NCI-H1694 (cell line): ENCODE measurements at regions not wholly inside any gene's neighbourhood (a gene's known extent, or its start where the extent isn't known, plus 50 kb on each side); places are given as distances from the start of the nearest gene placed in this dataset.
A peak's percentile ranks its signal among the peaks of the same experiment; 100 is the strongest.

ENCODE experiments used
- DNase-seq: peaks from one replicate; lab custom pipeline; 2025; lab: John Stamatoyannopoulos, UW

DNA sequence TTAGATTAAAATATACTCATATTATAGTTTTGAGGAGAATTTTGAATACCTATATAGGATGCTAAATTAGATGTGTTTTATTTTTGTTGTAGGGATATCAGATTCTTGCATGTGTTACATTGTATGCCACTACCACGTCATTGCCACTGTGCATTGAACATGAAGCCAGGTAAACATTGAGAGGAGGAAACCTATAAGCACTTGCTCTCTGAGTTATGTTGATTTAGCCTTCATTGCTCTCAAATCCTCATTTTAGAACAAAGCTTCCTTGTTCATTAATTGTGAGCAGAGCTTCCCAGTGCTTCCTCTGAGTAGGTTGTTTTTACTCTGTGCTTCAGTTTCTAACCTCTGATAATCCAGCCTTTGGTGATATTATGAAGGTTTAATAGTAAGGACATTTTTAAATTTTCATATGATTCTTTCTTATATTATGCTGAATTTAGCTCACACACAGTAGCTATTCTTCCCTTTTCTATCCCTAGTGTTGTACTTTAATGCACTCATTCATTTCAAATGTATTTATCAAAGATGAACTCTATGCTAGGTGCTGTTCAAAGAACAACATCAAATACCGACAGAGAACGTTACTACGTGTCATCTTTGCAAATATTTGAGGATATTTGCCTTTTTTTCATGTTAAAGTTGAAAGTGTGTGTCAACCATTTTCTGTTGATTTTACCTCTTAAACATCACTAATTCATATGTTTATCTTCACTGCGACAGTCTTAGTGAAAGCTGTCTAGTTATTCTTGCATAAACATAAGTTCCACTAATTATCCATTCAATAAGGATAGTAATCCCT is 1448.0 kb upstream of the MIR17HG start:
- no peak for DNase-seq

GRCh38 chr13:89900104-89900765 is 1447.3 kb upstream of the MIR17HG start:
- DNase-seq: no peak

DNA sequence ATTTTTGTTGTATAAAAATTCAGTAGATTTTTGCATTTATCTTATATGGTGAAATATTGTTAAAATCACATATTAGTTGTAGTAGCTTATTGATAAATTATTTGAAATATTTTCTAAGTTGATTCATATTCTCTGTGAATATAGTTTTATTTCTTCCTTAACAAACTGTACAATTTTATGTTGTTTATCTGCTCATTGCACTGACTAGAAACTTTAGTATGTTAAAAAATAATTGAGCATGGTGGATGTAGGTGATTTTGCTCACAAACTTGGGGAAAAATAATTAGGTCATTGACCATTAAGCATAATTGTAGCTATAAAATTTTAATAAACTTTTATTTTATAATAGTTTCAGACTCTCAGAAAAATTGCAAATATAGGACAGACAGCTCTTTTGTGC is 1445.3 kb upstream of the MIR17HG start:
- DNase-seq: no peak

- DNase-seq: no peak
These were observed 1444.4 kb upstream of the MIR17HG start for GRCh38 chr13:89903115-89903514.

DNA sequence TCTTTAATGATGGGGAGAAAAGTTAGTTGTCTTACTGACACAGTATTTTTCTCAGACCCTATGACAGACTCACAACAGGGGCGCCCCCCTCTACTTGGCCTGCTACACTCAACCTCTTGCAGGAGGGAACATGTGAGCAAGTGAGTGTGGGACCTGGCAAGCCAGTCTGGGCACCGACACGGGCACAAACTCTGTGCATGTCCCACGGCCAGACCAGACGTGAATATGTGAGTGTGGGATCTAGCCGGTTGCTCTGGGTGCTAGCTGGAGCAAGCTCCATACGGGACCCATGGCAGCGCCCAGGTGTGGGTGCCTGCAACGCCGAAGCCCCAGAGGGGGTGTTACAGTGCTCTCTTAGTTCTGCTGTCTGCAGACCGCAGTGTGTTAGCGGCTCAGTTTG is 1437.3 kb upstream of the MIR17HG start:
- no peak for DNase-seq

DNA sequence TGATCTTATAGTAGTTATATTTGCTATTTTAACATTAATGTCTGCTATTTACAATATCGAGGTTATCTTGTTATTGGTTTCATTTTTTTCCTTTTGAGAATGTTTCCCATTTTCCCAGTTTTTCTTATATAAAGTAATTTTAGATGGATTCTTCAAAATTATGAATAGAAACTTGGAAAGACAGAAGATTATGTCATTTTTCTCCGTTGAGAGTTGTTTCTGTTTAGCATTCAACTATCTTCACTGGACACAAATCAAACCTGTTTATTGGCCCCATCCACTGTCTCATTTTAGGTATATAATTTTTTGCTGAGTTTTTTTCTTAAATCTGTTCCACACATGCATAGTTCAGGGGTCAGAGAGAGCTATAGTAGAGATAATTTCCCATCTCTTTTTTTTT is 1430.9 kb upstream of the MIR17HG start:
- DNase-seq: no peak

- DNase-seq: no peak
These were observed 1427.0 kb upstream of the MIR17HG start for GRCh38 chr13:89920461-89920860.

DNA sequence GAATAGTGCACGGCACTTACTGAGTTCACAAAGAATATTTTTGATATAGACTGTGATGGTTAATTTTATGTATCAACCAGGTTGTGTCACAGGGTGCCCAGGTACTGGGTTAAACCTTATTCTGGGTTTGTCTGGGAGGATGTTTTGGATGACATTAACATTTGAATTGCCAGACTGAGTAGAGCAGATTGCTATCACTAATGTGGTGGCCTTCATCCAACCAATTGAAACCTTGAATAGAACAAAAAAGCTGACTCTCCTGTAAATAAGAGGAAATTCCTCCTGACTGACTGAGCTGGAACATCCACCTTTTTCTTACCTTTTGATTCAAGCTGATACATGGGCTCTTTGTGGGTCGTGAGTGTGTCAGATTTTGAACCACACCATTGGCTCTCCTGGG is 1424.4 kb upstream of the MIR17HG start:
- DNase-seq: no peak

DNA sequence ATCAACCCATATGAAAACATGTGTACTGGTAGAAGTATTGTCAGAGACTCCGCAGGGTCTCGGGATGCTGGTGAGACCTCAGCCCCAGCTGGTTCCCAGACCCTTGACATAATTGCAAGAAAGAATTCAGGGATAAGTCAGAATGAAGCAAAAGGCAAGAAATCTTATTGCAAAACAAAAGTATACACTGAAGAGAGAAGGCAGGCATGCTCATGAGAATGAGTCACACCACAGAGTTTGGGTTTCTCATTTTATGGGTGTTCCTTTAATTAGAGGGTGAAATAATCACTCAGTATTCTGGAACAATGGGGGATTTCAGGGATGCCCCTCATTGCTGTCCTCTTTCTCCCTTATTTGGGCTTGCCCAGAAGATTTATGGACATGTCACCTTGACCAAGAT is 1423.8 kb upstream of the MIR17HG start:
- DNase-seq: no peak

- DNase-seq: peak; percentile 10
These were observed 1422.4 kb upstream of the MIR17HG start for GRCh38 chr13:89925107-89925506.

- DNase-seq: no peak
These were observed 1416.6 kb upstream of the MIR17HG start for GRCh38 chr13:89930861-89931260.

GRCh38 chr13:89932902-89933301 is 1414.6 kb upstream of the MIR17HG start:
- DNase-seq: no peak

DNA sequence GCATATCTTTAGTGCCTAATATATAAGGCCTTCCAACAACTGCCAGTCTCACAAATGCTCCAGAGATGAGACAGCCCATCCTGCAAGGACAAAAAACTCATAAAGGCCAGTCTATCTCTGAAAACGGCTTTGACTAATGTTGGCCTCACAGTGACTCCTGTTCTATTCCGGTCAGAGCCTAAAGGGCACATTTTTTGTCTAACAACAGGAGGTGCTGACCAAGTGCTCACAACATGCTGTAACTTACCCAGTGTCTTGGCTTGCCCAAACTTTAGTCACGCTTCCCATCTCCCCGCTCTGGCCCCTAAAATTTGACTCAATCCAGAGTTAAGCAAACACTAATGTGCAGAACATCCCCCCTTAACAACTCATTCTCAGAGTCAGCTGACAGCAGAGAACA is 1411.2 kb upstream of the MIR17HG start:
- DNase-seq: no peak

DNA sequence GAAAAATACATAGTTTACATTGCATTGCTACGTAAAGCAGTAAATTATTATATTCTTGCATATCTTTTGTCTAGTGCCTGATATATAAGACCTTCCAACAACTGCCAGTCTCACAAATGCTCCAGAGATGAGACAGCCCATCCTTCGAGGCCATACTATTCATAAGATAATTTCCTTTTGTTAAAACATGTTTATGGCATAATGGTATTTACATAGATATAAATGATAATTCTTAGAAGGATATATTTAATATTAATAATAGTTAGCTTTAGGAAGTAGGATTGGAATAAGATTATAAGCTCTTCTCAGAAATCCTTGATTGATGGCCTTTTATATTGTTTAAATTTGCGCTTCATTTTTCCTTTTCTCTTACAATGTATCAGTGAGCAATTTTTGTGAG is 1410.1 kb upstream of the MIR17HG start:
- DNase-seq: no peak

- no peak for DNase-seq
These were observed 1407.1 kb upstream of the MIR17HG start for GRCh38 chr13:89940383-89940782.

DNA sequence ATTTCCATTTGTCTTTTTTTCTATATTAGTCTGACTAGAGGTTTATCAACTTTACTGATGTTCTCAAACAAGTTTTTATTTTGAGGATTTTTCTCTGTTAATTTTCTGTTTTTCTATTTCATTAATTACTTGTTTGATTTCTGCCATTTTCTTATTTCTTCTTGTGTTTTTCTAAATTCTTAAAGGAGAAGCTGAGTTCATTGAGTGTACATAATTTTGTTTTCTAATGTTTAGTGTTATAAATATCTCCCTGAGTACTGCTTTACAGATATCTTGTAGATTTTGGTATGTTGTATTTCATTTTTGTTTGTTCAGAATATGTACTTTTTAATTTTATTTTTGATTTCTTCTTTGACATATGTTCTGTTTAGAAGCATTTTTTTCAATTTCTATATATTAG is 1404.3 kb upstream of the MIR17HG start:
- DNase-seq: no peak

DNA sequence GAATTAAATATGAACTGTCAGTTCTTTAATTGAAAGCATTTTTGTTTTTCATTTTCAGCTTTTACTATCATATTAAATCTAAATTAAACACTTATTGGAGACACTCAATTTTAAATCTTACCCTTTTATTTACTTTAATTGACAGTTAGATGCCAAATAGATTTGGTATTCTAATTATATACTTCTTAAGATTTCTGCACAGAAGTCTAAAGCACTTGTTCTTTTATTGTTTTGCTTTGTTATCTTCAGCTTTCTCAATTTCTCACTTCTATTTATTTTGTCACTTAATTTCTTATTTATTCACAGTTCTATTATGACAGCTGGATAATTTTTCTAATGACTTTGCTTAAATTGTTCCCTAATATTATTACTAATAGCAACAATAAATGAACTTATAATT is 1397.3 kb upstream of the MIR17HG start:
- no peak for DNase-seq

- DNase-seq: no peak
These were observed 1396.1 kb upstream of the MIR17HG start for GRCh38 chr13:89951341-89951740.

GRCh38 chr13:89953581-89953980 is 1393.9 kb upstream of the MIR17HG start:
- no peak for DNase-seq

DNA sequence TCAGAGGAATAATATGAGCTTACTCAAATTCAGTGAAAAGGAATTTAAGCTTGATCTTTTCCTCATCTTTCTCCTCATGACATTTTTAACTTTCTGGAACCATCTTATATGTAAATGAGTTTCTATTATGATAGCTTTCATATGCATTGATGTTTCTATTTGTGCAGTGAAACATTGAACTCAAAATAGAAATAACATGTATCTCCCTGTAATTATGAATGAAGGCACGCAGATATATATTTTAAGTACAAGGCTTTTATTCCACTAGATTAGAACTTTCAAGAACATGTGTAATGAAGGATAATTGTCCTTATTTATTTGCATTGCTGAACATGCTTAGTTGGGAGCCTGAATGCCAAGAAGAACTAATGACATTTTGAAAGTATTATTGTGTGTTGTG is 1391.7 kb upstream of the MIR17HG start:
- no peak for DNase-seq

GRCh38 chr13:89959074-89959473 is 1388.4 kb upstream of the MIR17HG start:
- DNase-seq: no peak

DNA sequence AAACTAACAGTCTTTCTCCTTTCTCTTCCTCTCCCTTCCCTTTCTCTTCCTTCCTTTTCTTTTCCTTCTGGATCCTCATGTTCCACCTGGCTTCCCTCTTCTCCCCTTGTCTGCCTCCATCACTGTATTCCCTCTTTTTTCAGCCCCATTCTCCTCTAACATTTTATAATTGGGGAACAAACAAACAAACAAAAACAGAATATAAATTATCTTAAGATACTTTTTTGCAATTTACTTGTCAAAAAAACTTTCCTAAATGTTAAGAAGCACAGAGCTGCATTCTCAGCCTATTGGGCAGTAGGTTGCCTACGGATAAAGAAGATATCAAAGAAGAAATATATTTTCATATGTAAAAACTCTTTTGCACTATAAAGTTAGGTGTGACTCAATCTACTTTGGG is 1382.2 kb upstream of the MIR17HG start:
- no peak for DNase-seq

GRCh38 chr13:89966524-89966923 is 1381.0 kb upstream of the MIR17HG start:
- DNase-seq: no peak

- no peak for DNase-seq
These were observed 1379.8 kb upstream of the MIR17HG start for GRCh38 chr13:89967701-89968100.
